Neural cell (in vitro differentiated cells): ENCODE measurements at regions not wholly inside any gene's neighbourhood (a gene's known extent, or its start where the extent isn't known, plus 50 kb on each side); places are given as distances from the start of the nearest gene placed in this dataset.

ENCODE experiments used
- H2AFZ ChIP-seq: fragments of 200-600, 300-800 bp; sonication (generic), shearing (Covaris generic); 2 replicates; pipeline ENCODE4 v1.6.0; 2014; ENCODE audit warnings: low read depth, mild to moderate bottlenecking, antibody characterized with exemption, low read length, moderate library complexity
- H3F3A ChIP-seq: fragments of 200-600 bp; shearing (Covaris generic); 2 replicates; pipeline ENCODE4 v1.6.1; 2016; ENCODE audit warnings: mild to moderate bottlenecking, moderate library complexity, mixed read lengths, antibody characterized with exemption, low read length; ENCODE audit not compliant: insufficient read depth, poor library complexity, severe bottlenecking
- H3K27ac ChIP-seq: fragments of 200-600, 300-800 bp; sonication (generic), shearing (Covaris generic); 2 replicates; pipeline ENCODE4 v1.5.1; 2014; ENCODE audit warnings: mild to moderate bottlenecking, low read length, moderate library complexity
- H3K27me3 ChIP-seq: fragments of 300-800, 200-600 bp; sonication (generic), shearing (Covaris generic); 2 replicates; pipeline ENCODE4 v1.6.0; 2014; ENCODE audit warnings: mild to moderate bottlenecking, low read depth, low read length, moderate library complexity; ENCODE audit not compliant: insufficient read depth
- H3K36me3 ChIP-seq: fragments of 300-800, 200-600 bp; sonication (generic), shearing (Covaris generic); 2 replicates; pipeline ENCODE4 v1.5.1; 2014; ENCODE audit warnings: mild to moderate bottlenecking, antibody characterized with exemption, low read length, moderate library complexity; ENCODE audit not compliant: insufficient read depth
- H3K4me2 ChIP-seq: fragments of 300-800, 200-600 bp; sonication (generic), shearing (Covaris generic); 2 replicates; pipeline ENCODE4 v1.6.0; 2014; ENCODE audit warnings: mild to moderate bottlenecking, low read length
- H3K4me3 ChIP-seq: fragments of 300-800, 200-600 bp; sonication (generic), shearing (Covaris generic); 2 replicates; pipeline ENCODE4 v1.5.1; 2014; ENCODE audit warnings: mild to moderate bottlenecking, low read length, moderate library complexity
- H3K79me2 ChIP-seq: fragments of 200-600 bp; shearing (Covaris generic); replicated peaks from 2 replicates; pipeline ENCODE4 v1.6.0; 2014; ENCODE audit warnings: mild to moderate bottlenecking, low read length, moderate library complexity; ENCODE audit not compliant: insufficient read depth
- H3K9ac ChIP-seq: fragments of 300-800, 200-600 bp; sonication (generic), shearing (Covaris generic); 2 replicates; pipeline ENCODE4 v1.6.1; 2016; ENCODE audit warnings: mild to moderate bottlenecking, low read length, mixed read lengths
- H3K9me2 ChIP-seq: fragments of 200-600 bp; shearing (Covaris generic); 2 replicates; pipeline ENCODE4 v1.6.1; 2016; ENCODE audit warnings: mild to moderate bottlenecking, low read length, mixed read lengths; ENCODE audit not compliant: insufficient read depth
- H3K9me3 ChIP-seq: fragments of 200-600, 300-800 bp; sonication (generic), shearing (Covaris generic); 2 replicates; pipeline ENCODE4 v1.6.1; 2016; ENCODE audit warnings: mild to moderate bottlenecking, mixed run types, low read length, moderate library complexity, mixed read lengths
- H4K20me1 ChIP-seq: fragments of 200-600 bp; shearing (Covaris generic); 2 replicates; pipeline ENCODE4 v1.6.1; 2016; ENCODE audit warnings: mild to moderate bottlenecking, mixed run types; ENCODE audit not compliant: insufficient read depth
- CTCF ChIP-seq: fragments of 450-650 bp; IDR thresholded peaks from 2 replicates; pipeline ENCODE4 v1.5.1; 2014; ENCODE audit warnings: antibody characterized with exemption, mild to moderate bottlenecking, moderate library complexity; ENCODE audit not compliant: poor library complexity, severe bottlenecking
- EP300 ChIP-seq: fragments of 450-650 bp; conservative IDR thresholded peaks from 2 replicates; pipeline ENCODE4 v1.6.1; 2014; ENCODE audit warnings: antibody characterized with exemption, mild to moderate bottlenecking, moderate library complexity; ENCODE audit not compliant: poor library complexity, severe bottlenecking
- EZH2 ChIP-seq: fragments of 200-600, 300-800 bp; shearing (Covaris generic), sonication (generic); IDR thresholded peaks from 2 replicates; pipeline ENCODE4 v1.6.1; 2014; ENCODE audit warnings: antibody characterized with exemption, low read length, borderline replicate concordance, mild to moderate bottlenecking; ENCODE audit not compliant: insufficient read depth, poor library complexity, severe bottlenecking
- MXI1 ChIP-seq: fragments of 450-650 bp; conservative IDR thresholded peaks from 2 replicates; pipeline ENCODE4 v1.6.1; 2014; ENCODE audit warnings: antibody characterized with exemption, mild to moderate bottlenecking; ENCODE audit not compliant: poor library complexity, severe bottlenecking
- POLR2AphosphoS5 ChIP-seq: IDR thresholded peaks from 2 replicates; pipeline ENCODE4 v1.6.1; 2012
- RAD21 ChIP-seq: fragments of 450-650 bp; conservative IDR thresholded peaks from 2 replicates; pipeline ENCODE4 v1.6.1; 2014; ENCODE audit warnings: antibody characterized with exemption, mild to moderate bottlenecking, moderate library complexity
- REST ChIP-seq: IDR thresholded peaks from 2 replicates; pipeline ENCODE4 v1.6.1; 2012; ENCODE audit warnings: borderline replicate concordance
- SMC3 ChIP-seq: fragments of 450-650 bp; conservative IDR thresholded peaks from 2 replicates; pipeline ENCODE4 v1.6.1; 2014; ENCODE audit warnings: antibody characterized with exemption, mild to moderate bottlenecking, moderate library complexity; ENCODE audit not compliant: poor library complexity
- TAF1 ChIP-seq: IDR thresholded peaks from 2 replicates; pipeline ENCODE4 v1.6.1; 2012; ENCODE audit warnings: low read depth

GRCh38 chr15:96796841-96797240 lies 466.3 kb downstream of the NR2F2 start:
- H3K9me3 ChIP-seq: no peaks in the 10 kb centered on the region
- H2AFZ ChIP-seq: no peak overlapping the region
- no peak overlapping the region for H3K4me3 ChIP-seq
- no peaks in the 10 kb centered on the region for H3K9me2 ChIP-seq
- no peak overlapping the region for H3K9ac ChIP-seq
- H3K4me2 ChIP-seq: no peak overlapping the region
- H4K20me1 ChIP-seq: no peaks in the 10 kb centered on the region
- H3K27me3 ChIP-seq: no peaks in the 10 kb centered on the region
- no peaks in the 10 kb centered on the region for H3F3A ChIP-seq
- no peaks in the 10 kb centered on the region for H3K36me3 ChIP-seq
- no peaks in the 10 kb centered on the region for H3K79me2 ChIP-seq
- no peak overlapping the region for H3K27ac ChIP-seq
- TF ChIP-seq CTCF (no peak), EZH2 (no peak), TAF1 (no peak), POLR2AphosphoS5 (no peak), SMC3 (no peak), EP300 (no peak), MXI1 (no peak), REST (no peak), RAD21 (no peak)

DNA sequence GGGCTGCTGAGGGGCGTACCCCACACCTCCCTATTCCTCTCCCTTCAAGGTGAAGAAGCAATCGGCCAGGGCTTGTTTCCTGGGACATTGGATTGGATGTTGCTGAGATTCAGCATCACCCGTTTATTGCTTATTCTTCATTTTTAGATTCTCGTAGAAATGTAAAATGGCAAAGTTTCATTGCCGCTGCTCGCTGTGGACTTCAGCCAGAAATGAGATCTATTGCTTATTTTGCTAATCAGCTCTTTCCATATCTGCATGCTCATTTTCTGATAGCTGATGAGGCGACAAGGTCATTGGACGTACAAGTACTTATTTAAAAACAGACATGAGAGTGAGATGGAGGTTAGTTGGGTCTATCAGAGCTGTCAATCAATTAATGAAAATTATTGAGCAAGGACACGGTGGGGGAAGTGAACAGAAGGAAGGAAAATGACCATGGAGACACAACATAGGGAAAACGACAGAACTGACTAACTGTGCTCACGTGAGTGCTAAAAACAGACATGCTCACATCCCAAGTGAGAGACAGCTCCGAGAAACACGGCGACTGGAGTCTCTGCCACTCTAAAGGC lies 471.2 kb downstream of the NR2F2 start:
- H3K9ac ChIP-seq: no peak overlapping the region
- H3K4me3 ChIP-seq: no peak overlapping the region
- H4K20me1 ChIP-seq: no peaks in the 10 kb centered on the region
- no peaks in the 10 kb centered on the region for H3K9me2 ChIP-seq
- no peaks in the 10 kb centered on the region for H3F3A ChIP-seq
- no peaks in the 10 kb centered on the region for H3K9me3 ChIP-seq
- TF ChIP-seq REST: no peak
- TF ChIP-seq EZH2: no peak
- no peak for TF ChIP-seq TAF1
- TF ChIP-seq POLR2AphosphoS5: no peak
- TF ChIP-seq EP300: no peak
- no peak for TF ChIP-seq MXI1
- TF ChIP-seq CTCF: no peak
- TF ChIP-seq RAD21: no peak
- no peak for TF ChIP-seq SMC3
- no peak overlapping the region for H3K4me2 ChIP-seq
- H3K27me3 ChIP-seq: no peaks in the 10 kb centered on the region
- H3K27ac ChIP-seq: no peak overlapping the region
- no peaks in the 10 kb centered on the region for H3K36me3 ChIP-seq
- no peak overlapping the region for H2AFZ ChIP-seq
- no peaks in the 10 kb centered on the region for H3K79me2 ChIP-seq
